Suppressor macrophage treated with lipopolysaccharide for 1 hour (primary cell): ENCODE measurements at regions not wholly inside any gene's neighbourhood (a gene's known extent, or its start where the extent isn't known, plus 50 kb on each side); places are given as distances from the start of the nearest gene placed in this dataset.

Source experiments
- DNase-seq, 3 donors: peaks; one replicate each; pipeline ENCODE4 v3.0.0-alpha.2; 2020 to 2022

- peak; percentile 67 to 88 (median 79) for DNase-seq
These were observed 67.6 kb upstream of the CTSC start for GRCh38 chr11:88404932-88405710.

- DNase-seq: peak in 2 of 3 donors; percentile 20 to 37
These were observed 66.9 kb upstream of the CTSC start for GRCh38 chr11:88404391-88404790.

- no peak for DNase-seq
These were observed 65.2 kb upstream of the CTSC start for GRCh38 chr11:88402784-88403183.

DNA sequence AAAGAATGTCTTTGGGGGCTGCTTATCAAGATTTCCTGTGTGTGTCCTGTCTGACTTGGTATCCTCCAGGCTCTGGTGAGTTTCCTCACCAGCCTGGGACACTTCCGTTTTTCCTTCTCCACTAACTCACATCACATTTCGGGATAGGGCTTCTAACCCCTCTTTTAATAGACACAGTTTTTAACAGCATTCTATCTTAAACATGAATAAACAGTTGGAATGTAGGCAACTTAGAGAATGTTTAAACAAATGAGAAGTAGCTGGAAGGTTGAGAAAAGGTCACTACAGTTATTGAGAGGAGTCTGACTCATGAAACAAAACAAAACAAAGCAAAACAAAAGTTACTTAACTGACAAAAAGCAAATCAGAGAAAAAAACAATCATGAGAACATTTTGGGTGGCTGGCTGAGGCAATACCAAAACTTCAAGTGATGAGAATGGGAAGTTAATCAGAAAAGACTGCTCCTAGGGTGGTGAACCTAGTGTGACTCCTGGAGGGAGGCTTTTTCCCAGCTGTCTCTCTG, 64.7 kb upstream of the CTSC start:
- peak; percentile 73 to 91 (median 87) for DNase-seq

DNA sequence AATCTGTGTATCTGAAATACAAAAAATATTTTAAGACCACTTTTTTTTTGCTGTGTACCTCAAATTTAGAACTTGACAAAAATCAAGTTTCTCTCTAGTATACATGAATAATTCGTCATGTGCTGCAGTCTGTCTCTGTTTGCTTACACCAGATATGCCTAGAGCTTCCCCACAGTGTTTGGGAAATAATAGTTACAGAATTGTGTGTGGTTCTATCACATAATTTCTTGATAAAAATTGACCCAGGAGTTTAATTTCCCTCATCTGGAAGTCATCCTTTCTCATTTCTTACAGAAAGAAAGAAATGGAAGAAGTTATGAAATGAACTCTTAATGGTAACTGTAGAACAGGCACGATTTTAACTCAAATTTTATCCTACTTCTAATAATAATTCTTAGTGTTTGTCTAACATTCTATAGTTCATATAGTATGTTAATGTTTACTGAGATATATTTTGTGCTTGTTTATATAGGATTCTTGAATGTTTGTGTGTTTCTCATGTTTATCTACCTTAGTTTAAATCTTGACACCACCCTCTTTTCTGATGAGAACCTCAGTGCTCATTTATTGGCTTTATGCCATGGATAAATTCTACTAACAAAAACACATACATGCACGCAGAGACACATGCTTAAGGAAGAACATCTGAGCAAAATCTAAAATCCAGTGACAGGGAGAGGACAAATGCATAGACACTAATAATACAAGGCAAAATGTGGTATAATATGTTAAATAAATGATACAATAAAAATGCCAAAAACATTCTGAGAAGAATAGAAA, 61.4 kb upstream of the CTSC start:
- no peak for DNase-seq

GRCh38 chr11:88398372-88398771, 60.8 kb upstream of the CTSC start:
- peak; percentile 68 to 86 (median 83) for DNase-seq

- DNase-seq: no peak
These were observed 52.7 kb upstream of the CTSC start for GRCh38 chr11:88390254-88390653.

DNA sequence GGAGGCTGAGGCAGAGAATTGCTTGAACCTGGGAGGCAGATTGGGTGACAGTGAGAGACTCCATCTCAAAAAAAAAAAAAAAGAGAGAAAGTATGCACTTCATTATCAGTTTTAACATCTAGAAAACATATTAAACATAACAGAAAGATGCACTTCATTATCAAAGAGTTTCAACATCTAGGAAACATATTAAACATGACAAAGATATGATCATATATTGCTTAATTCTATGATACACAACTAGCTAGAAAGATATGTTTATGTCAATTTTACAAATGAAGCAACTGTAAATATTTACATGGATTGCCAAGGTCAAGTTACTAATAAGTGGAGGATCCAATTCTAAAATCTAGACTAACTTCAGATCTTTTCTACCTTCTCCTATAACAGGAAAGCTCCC, 50.4 kb upstream of the CTSC start:
- no peak for DNase-seq
